Tibial artery (tissue), 4 donors: ENCODE measurements at regions not wholly inside any gene's neighbourhood (a gene's known extent, or its start where the extent isn't known, plus 50 kb on each side); places are given as distances from the start of the nearest gene placed in this dataset.
"Not testable (repeated sequence)": the region's sequence is repeated elsewhere in the genome, so short reads cannot be mapped to it uniquely, and the experiment has no call there.

Source experiments
- DNase-seq, 2 donors: peaks; one replicate each; pipeline ENCODE4 v3.0.0-alpha.2; 2019
- H3K27ac ChIP-seq, 2 donors: fragments of 200-600 bp; sonication (generic) in 1 of 2; 1 replicate in 1 of 2; 2 replicates in 1 of 2; pipeline ENCODE4 v1.5.1; 2018 to 2019; ENCODE audit warnings: mild to moderate bottlenecking in 1 of 2
- H3K27me3 ChIP-seq, 2 donors: fragments of 200-600 bp; sonication (generic) in 1 of 2; one replicate each; pipeline versions ENCODE4 v1.5.1 to v1.6.0; 2016 to 2019
- H3K36me3 ChIP-seq, 3 donors: fragments of 200-600 bp; sonication (generic) in 2 of 3; one replicate each; pipeline ENCODE4 v1.5.1; 2016 to 2019; ENCODE audit warnings: mild to moderate bottlenecking in 2 of 3
- H3K4me1 ChIP-seq, 4 donors: fragments of 200-600 bp; sonication (generic) in 2 of 4; 1 replicate in 3 of 4; 2 replicates in 1 of 4; pipeline ENCODE4 v1.5.1; 2016 to 2019
- H3K4me3 ChIP-seq, 2 donors: fragments of 200-600 bp; sonication (generic) in 1 of 2; 1 replicate in 1 of 2; 2 replicates in 1 of 2; pipeline ENCODE4 v1.5.1; 2018 to 2019; ENCODE audit warnings: mild to moderate bottlenecking in 2 of 2
- H3K9me3 ChIP-seq, 3 donors: fragments of 200-600 bp; sonication (generic) in 1 of 3; one replicate each; pipeline ENCODE4 v1.5.1; 2016 to 2019
- intact Hi-C: fragments of 100-400 bp; cut with DNase I; formaldehyde crosslinking; loops from one replicate; pipeline ENCODE4 v1.15.0; 2023; ENCODE audit warnings: low total_unique reads
- TF ChIP-seq, protein P1 (sequence below), 2 experiments: fragments of 200-600 bp in 1 of 2; fragments of 450-650 bp in 1 of 2; IDR thresholded peaks; one replicate each; pipeline ENCODE4 v1.5.1; 2017 to 2019; ENCODE audit warnings: antibody characterized with exemption in 2 of 2, mild to moderate bottlenecking in 1 of 2, moderate library complexity in 1 of 2

DNA sequence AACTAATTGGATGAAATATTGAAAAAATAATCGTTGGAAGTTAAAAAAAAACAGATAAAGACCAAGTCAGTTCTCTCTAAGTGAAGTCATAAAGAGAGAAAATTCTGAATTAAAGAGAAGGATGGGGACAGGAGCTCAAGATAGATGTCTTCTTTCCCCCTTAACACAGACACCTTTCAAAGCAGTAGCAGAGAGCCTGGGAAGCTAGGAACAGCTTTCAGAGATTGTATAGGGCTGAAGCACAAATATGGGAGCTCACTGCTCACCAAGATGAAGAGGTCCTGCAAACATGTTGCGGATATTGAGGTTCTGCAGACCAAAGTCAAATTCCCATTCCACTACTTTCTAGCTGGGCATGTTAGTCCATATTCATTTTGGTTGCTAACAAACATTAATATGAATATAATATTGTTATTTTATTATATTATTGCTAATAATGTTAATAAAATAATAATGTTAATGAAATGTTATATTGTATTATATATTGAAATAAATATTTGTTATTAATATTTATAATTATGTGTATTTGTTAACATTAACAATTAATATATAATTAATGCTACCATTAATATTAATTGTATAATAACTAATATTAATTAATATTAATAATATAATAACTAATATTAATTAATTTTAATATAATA is 319.1 kb downstream of the OXSM start:
- Histone ChIP-seq H3K4me3 (no peak overlapping the region), H3K9me3 (no peaks in the 10 kb centered on the region), H3K4me1 (peaks cover 0 to 4% (median 0%) of the 10 kb centered on the region in 4 donors), H3K27me3 (no peaks in the 10 kb centered on the region), H3K27ac (no peak overlapping the region), H3K36me3 (no peaks in the 10 kb centered on the region)
- DNase-seq, result no peak
- TF ChIP-seq, protein P1, sequence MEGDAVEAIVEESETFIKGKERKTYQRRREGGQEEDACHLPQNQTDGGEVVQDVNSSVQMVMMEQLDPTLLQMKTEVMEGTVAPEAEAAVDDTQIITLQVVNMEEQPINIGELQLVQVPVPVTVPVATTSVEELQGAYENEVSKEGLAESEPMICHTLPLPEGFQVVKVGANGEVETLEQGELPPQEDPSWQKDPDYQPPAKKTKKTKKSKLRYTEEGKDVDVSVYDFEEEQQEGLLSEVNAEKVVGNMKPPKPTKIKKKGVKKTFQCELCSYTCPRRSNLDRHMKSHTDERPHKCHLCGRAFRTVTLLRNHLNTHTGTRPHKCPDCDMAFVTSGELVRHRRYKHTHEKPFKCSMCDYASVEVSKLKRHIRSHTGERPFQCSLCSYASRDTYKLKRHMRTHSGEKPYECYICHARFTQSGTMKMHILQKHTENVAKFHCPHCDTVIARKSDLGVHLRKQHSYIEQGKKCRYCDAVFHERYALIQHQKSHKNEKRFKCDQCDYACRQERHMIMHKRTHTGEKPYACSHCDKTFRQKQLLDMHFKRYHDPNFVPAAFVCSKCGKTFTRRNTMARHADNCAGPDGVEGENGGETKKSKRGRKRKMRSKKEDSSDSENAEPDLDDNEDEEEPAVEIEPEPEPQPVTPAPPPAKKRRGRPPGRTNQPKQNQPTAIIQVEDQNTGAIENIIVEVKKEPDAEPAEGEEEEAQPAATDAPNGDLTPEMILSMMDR (IDR thresholded peaks at IDR 0.05), result no peak
- intact Hi-C loops, result no loop called here

DNA sequence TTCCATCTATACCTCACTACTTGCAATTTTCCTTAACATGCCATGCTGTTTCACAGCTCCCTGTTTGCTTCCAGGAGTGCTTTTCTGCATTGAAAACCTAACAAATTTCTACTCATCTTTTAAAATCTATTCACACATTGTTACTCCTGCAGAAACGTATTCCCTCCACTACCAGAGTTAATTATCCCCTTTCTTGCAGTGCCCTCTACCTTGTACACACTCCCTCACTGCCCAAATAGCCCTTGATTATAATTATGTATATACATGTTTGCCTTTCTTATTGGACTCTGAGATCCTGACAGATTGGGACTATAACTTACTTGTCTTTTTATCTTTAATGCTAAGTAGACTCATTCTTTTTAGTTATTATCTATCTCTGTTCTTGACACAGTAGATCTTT is 325.0 kb downstream of the OXSM start:
- H3K4me1 ChIP-seq, result no peaks in the 10 kb centered on the region
- H3K4me3 ChIP-seq, result no peak overlapping the region
- H3K27ac ChIP-seq, result no peak overlapping the region
- H3K27me3 ChIP-seq, result no peaks in the 10 kb centered on the region
- H3K9me3 ChIP-seq, result no peaks in the 10 kb centered on the region
- H3K36me3 ChIP-seq, result no peaks in the 10 kb centered on the region
- intact Hi-C loops, result no loop called here
- DNase-seq, result no peak
- TF ChIP-seq, protein P1 (IDR thresholded peaks at IDR 0.05), result no peak

DNA sequence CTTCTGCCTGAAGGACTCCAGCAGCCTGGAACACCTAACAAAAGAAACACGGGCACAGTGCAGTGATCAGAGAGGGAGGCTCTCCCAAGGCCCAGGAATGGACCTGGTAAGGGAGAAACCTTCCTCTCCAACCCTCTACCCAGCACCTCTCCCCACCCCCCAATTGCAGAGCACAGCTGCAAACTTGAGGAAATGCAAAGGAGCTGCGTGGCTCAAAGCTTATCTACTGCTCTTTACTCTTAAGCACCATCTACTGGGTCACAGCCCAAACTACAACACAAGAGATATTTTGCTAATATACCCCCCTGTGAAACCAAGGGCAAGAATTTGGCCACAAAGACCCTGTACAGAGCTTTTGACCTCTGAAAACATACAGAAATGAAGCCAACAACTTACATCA is 328.3 kb downstream of the OXSM start:
- H3K36me3 ChIP-seq, result no peaks in the 10 kb centered on the region
- peaks cover 0 to under 1% (median 0%) of the 10 kb centered on the region in 3 donors for H3K9me3 ChIP-seq
- TF ChIP-seq, protein P1 (IDR thresholded peaks at IDR 0.05), result no peak
- H3K27me3 ChIP-seq, result no peaks in the 10 kb centered on the region
- intact Hi-C loops, result no loop called here
- no peaks in the 10 kb centered on the region for H3K4me1 ChIP-seq
- H3K27ac ChIP-seq, result no peak overlapping the region
- DNase-seq, result no peak
- no peak overlapping the region for H3K4me3 ChIP-seq

DNA sequence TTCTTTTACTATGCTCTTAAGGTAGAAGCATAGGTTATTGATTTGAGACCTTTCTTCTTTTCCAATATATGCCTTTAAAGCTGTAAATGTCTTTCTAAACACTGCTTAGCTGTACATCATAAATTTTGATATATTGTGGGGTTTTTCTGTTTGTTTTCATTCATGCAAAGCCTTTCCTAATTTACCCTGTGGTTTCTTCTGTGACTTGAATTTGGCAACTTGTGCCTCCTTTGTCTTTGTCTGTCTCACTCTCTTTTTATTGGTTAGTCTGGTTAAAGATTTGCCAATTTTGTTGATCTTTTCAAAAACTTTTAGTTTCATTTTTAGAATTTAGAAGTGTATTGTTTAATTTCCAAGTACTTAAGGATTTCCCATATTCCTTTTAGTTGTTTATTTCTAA is 343.1 kb downstream of the OXSM start:
- intact Hi-C loops, result no loop called here
- no peaks in the 10 kb centered on the region for H3K9me3 ChIP-seq
- no peak overlapping the region for H3K4me3 ChIP-seq
- peaks cover 0 to 9% (median 4%) of the 10 kb centered on the region in 4 donors for H3K4me1 ChIP-seq
- H3K36me3 ChIP-seq, result no peaks in the 10 kb centered on the region
- no peaks in the 10 kb centered on the region for H3K27me3 ChIP-seq
- H3K27ac ChIP-seq, result no peak overlapping the region
- TF ChIP-seq, protein P1 (IDR thresholded peaks at IDR 0.05), result no peak
- DNase-seq, result no peak

DNA sequence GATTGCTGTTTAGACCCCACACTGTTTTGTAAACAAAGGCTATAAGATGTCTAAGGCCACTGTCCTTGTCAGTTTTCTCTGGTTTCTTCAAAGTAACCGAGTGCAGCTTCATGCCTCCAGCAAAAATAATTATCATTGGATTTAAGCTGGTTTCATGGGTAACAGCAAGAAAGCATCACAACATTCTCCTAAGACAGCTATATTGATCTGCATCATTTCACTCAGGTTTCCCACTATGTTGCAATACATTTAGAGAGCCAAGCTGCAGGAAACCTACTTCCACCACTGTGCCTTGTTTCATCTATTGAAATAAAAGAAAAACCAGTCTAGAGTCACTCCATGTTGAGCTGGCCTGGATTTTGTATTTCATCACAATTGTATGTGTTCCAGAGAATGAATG is 351.4 kb downstream of the OXSM start:
- H3K9me3 ChIP-seq, result peaks cover 0 to 12% (median 5%) of the 10 kb centered on the region in 3 donors
- no peaks in the 10 kb centered on the region for H3K27me3 ChIP-seq
- intact Hi-C loops, result no loop called here
- H3K4me1 ChIP-seq, result no peaks in the 10 kb centered on the region
- no peak overlapping the region for H3K27ac ChIP-seq
- TF ChIP-seq, protein P1 (IDR thresholded peaks at IDR 0.05), result no peak
- no peaks in the 10 kb centered on the region for H3K36me3 ChIP-seq
- no peak for DNase-seq
- H3K4me3 ChIP-seq, result no peak overlapping the region

DNA sequence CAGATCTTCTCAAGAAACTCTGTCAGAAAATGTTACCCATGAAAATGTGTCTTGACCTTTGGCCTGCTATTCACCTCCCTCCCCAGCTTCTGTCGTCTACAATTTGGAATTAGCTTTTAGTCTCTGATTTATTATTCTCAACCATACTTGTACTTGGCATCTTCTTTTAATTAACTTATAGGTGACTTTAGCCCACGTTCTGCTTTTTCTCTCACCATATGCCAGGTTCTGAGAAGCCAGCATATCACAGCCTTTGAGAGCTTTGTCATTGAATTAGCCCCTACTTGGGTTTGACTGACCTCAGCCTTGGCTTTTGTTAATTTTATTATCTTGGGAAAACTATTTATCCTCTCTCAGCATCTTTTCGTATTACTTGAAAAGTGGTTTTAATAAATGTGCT is 355.9 kb downstream of the OXSM start:
- Histone ChIP-seq H3K9me3 (no peaks in the 10 kb centered on the region), H3K27me3 (no peaks in the 10 kb centered on the region), H3K27ac (no peak overlapping the region), H3K36me3 (no peaks in the 10 kb centered on the region), H3K4me3 (no peak overlapping the region), H3K4me1 (no peaks in the 10 kb centered on the region)
- TF ChIP-seq, protein P1 (IDR thresholded peaks at IDR 0.05), result no peak
- DNase-seq, result no peak
- intact Hi-C loops, result no loop called here

DNA sequence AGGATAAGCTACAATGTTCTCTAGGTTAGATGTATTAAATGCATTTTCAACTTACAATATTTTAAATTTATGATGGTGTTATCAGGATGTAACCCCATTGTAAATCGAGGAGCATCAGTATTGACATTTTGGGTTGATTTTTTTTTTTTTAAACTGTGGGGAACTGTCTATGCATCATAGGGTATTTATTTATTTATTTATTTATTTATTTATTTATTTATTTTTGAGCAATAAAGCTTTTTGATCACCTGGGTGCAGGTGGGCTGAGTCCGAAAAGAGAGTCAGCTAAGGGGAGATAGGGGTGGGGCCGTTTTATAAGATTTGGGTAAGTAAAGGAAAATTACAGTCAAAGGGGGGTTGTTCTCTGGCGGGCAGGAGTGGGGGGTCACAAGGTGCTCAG is 367.5 kb downstream of the OXSM start:
- H3K9me3 ChIP-seq, intact Hi-C loops, H3K27me3 ChIP-seq, H3K4me3 ChIP-seq, H3K27ac ChIP-seq, H3K4me1 ChIP-seq, DNase-seq, H3K36me3 ChIP-seq: not testable (repeated sequence)
